ENCODE measurements at regions not wholly inside any gene's neighbourhood (a gene's known extent, or its start where the extent isn't known, plus 50 kb on each side); places are given as distances from the start of the nearest gene placed in this dataset.
"Not testable (repeated sequence)": the region's sequence is repeated elsewhere in the genome, so short reads cannot be mapped to it uniquely, and the experiment has no call there.

DNA sequence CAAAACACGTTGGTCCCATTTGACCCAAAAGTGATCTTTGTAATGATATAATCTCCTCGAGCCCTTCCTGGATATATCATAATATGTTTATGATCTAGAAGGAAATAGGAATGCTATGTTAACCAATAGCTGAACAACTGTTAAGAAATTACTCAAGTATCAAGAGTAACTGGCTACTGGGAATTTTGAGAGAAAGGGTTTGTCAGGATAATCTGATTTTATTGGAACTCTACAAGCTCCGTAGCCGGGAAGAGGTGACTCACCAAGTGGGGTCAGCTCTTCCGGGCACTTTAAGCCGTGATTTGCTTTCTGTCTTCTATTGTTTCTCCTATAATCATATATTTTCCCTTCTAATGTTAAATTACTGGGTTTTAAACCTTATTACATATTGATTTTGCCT is 250.5 kb upstream of the POGK start:
- DNase-seq (ENCODE audit: low spot score) (no peak), ATAC-seq (ENCODE audit: low FRiP score) (no peak)
- TF ChIP-seq, protein P1, sequence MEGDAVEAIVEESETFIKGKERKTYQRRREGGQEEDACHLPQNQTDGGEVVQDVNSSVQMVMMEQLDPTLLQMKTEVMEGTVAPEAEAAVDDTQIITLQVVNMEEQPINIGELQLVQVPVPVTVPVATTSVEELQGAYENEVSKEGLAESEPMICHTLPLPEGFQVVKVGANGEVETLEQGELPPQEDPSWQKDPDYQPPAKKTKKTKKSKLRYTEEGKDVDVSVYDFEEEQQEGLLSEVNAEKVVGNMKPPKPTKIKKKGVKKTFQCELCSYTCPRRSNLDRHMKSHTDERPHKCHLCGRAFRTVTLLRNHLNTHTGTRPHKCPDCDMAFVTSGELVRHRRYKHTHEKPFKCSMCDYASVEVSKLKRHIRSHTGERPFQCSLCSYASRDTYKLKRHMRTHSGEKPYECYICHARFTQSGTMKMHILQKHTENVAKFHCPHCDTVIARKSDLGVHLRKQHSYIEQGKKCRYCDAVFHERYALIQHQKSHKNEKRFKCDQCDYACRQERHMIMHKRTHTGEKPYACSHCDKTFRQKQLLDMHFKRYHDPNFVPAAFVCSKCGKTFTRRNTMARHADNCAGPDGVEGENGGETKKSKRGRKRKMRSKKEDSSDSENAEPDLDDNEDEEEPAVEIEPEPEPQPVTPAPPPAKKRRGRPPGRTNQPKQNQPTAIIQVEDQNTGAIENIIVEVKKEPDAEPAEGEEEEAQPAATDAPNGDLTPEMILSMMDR (IDR thresholded peaks at IDR 0.05) = no peak

DNA sequence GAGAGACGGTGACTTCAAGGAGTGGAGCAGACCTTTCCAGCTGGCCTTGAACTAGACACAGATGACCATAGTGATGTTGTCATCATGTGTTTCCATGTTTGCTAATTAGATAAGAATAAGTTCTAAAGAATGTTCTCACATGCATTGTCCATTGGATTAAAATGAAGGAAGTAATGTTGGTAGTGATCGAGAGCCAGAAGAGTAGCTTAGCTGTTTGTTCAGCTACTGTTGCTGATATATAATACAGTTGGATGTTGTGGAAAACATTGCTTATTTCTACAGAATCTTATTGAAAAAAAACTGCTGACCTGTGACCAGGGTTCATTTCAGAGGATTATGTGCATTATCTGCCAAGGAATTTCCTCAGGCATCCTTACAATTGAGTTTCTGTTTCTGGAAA is 249.1 kb upstream of the POGK start:
- no peak for ATAC-seq (ENCODE audit: low FRiP score)
- DNase-seq (ENCODE audit: low spot score) = no peak
- TF ChIP-seq, protein P1 (IDR thresholded peaks at IDR 0.05) = no peak

DNA sequence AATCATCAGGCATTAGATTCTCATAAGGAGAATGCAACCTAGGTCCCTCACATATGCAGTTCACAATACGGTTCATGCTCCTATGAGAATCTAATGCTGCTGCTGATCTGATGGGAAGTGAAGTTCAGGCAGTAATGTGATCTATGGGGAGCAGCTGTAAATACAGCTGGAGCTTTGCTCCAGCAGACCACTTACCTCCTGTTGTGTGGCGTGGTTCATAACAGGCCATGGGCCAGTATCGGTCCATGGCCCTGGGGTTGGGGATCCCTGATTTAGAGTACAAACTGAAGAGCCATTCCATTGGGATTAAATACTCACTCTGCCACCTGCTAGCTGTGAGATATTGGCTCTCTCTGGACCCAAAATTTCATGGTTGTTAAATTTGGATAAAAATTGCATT is 244.6 kb upstream of the POGK start:
- TF ChIP-seq, protein P1 (IDR thresholded peaks at IDR 0.05) = no peak
- no peak for ATAC-seq (ENCODE audit: low FRiP score)
- no peak for DNase-seq (ENCODE audit: low spot score)

DNA sequence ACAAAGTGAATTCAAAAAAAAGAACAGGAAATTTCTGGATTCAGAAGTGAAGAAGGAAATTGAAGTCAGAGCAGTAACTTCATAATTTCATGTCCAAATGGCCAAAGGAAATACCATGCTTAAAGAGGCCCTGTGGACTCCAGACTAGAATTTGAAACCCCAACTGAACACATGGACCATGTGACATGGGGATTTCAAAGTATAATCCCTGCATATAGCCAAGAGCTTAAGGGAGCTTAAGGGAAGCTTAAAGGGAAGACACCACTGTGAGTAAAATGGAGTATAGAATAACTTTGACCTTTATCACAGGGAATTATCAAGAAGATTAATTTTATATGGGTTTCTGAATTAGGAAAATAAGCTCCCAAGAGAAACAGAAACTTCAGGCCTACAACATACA is 241.8 kb upstream of the POGK start:
- no peak for DNase-seq (ENCODE audit: low spot score)
- ATAC-seq (ENCODE audit: low FRiP score) = no peak
- TF ChIP-seq, protein P1 (IDR thresholded peaks at IDR 0.05) = no peak

DNA sequence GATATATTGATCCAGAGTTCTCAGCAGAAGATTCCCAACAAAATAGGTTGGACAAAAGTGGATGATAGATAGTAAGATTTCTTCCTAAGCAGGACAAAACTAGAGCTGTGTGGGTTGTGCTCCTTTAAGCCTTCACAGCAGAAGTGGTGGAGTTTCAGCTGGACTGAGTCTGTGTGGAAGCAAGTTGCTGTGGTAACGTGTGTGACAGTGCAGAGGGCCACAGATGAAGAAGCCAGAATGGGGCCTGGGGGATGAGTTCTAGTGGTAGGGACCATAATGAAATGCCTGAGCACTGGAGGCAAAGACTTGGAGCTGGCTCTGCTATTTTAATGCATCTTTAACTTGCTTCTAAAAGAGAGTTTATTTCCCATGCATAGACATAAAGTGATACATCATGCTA is 238.7 kb upstream of the POGK start:
- no peak for DNase-seq (ENCODE audit: low spot score)
- TF ChIP-seq, protein P1 (IDR thresholded peaks at IDR 0.05) = no peak
- ATAC-seq (ENCODE audit: low FRiP score) = no peak

DNA sequence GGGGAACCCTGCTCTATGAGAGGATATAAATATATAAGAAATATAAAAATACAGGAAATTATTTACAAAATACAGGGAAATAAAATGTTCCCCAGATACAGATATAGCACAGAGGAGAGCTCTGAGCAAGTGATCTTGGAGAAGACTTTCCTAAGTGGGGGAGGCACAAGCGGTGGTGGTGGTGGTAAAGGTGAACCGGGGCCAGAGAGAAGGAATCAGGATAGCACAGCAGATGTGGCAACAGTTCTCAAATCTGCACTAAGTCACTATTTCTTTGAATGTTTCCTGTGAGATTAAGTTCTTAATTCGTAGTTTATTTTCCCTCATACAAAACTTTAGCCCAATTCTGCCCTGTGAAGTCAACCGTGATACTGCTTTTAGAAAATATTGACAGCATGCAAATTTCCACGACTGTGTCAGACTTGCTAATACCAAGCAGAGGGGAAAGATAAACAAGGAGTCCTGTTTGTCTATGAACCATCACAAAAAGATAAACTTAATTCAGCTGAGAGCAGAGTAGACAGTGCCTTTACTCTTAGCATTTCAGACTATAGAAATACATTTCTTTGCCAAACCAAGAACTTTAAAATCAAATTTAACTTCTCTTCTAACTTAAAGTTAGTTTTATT is 237.5 kb upstream of the POGK start:
- TF ChIP-seq, protein P1 (IDR thresholded peaks at IDR 0.05) = no peak

DNA sequence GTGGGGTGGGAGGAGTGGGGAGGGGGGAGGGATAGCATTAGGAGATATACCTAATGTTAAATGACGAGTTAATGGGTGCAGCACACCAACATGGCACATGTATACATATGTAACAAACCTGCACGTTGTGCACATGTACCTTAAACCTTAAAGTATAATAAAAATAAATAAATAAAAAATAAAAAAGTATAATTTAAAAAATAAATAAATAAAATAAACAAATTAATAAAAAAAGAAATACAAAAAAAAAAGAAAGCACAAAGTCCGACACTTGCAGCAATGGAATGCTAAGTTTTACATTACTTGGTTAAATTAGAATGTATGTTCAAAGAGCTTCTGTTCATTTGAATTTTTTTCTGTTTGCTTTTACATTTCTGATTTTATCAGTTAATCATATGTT is 236.5 kb upstream of the POGK start:
- DNase-seq (ENCODE audit: low spot score); ATAC-seq (ENCODE audit: low FRiP score): not testable (repeated sequence)

More for the DNA sequence above, 237.5 kb upstream of the POGK start:
- DNase-seq (ENCODE audit: low spot score) (no peak), ATAC-seq (ENCODE audit: low FRiP score) (no peak)

Measured in omental fat pad (tissue), 3 donors.